Tongue (tissue), 1 donor: ENCODE measurements at regions not wholly inside any gene's neighbourhood (a gene's known extent, or its start where the extent isn't known, plus 50 kb on each side); places are given as distances from the start of the nearest gene placed in this dataset.
"Not testable (repeated sequence)": the region's sequence is repeated elsewhere in the genome, so short reads cannot be mapped to it uniquely, and the experiment has no call there.

Source experiments
- DNase-seq: peaks from one replicate; pipeline ENCODE4 v3.0.0-alpha.2; 2015

- no peak for DNase-seq
Observed at GRCh38 chr5:30596495-30597064, 596.9 kb upstream of the CDH6 start.

GRCh38 chr5:30594331-30594730 is 599.2 kb upstream of the CDH6 start:
- DNase-seq, result no peak

GRCh38 chr5:30592833-30593232 is 600.7 kb upstream of the CDH6 start:
- no peak for DNase-seq

GRCh38 chr5:30581198-30581935 is 612.1 kb upstream of the CDH6 start:
- DNase-seq, result no peak

- DNase-seq, result no peak
Observed at GRCh38 chr5:30574761-30575160, 618.7 kb upstream of the CDH6 start.

GRCh38 chr5:30572279-30572678 is 621.2 kb upstream of the CDH6 start:
- DNase-seq, result peak; percentile 1

GRCh38 chr5:30561771-30562170 is 631.7 kb upstream of the CDH6 start:
- DNase-seq, result no peak

- DNase-seq, result no peak
Observed at GRCh38 chr5:30551618-30552017, 641.9 kb upstream of the CDH6 start.

- DNase-seq, result no peak
Observed at GRCh38 chr5:30548580-30549305, 644.7 kb upstream of the CDH6 start.

GRCh38 chr5:30540150-30540549 is 653.3 kb upstream of the CDH6 start:
- DNase-seq, result no peak

- DNase-seq, result peak; percentile 32
Observed at GRCh38 chr5:30539004-30539634, 654.4 kb upstream of the CDH6 start.

- DNase-seq, result no peak
Observed at GRCh38 chr5:30525353-30525752, 668.1 kb upstream of the CDH6 start.

GRCh38 chr5:30524428-30524827 is 669.1 kb upstream of the CDH6 start:
- DNase-seq, result no peak

GRCh38 chr5:30523061-30523460 is 670.4 kb upstream of the CDH6 start:
- no peak for DNase-seq

- DNase-seq, result peak; percentile 3
Observed at GRCh38 chr5:30505014-30505886, 688.2 kb upstream of the CDH6 start.

- no peak for DNase-seq
Observed at GRCh38 chr5:30502277-30502676, 691.2 kb upstream of the CDH6 start.

- no peak for DNase-seq
Observed at GRCh38 chr5:30501065-30501464, 692.4 kb upstream of the CDH6 start.

- no peak for DNase-seq
Observed at GRCh38 chr5:30500513-30500912, 693.0 kb upstream of the CDH6 start.

GRCh38 chr5:30499402-30499801 is 694.1 kb upstream of the CDH6 start:
- no peak for DNase-seq

- DNase-seq, result no peak
Observed at GRCh38 chr5:30498972-30499371, 694.5 kb upstream of the CDH6 start.

GRCh38 chr5:30498509-30498908 is 695.0 kb upstream of the CDH6 start:
- DNase-seq, result not testable (repeated sequence)

- not testable (repeated sequence) for DNase-seq
Observed at GRCh38 chr5:30494113-30494512, 699.4 kb upstream of the CDH6 start.
